Ishikawa (cell line): ENCODE measurements at regions not wholly inside any gene's neighbourhood (a gene's known extent, or its start where the extent isn't known, plus 50 kb on each side); places are given as distances from the start of the nearest gene placed in this dataset.

Source experiments
- CEBPB ChIP-seq: IDR thresholded peaks from 2 replicates; pipeline ENCODE4 v1.6.1; 2012
- CREB1 ChIP-seq: IDR thresholded peaks from 2 replicates; pipeline ENCODE4 v1.6.1; 2012; ENCODE audit warnings: low read depth
- EGR1 ChIP-seq: IDR thresholded peaks from 2 replicates; pipeline ENCODE4 v1.6.1; 2012
- EP300 ChIP-seq: IDR thresholded peaks from 2 replicates; pipeline ENCODE4 v1.6.1; 2012; ENCODE audit warnings: borderline replicate concordance
- FOXM1 ChIP-seq: IDR thresholded peaks from 2 replicates; pipeline ENCODE4 v1.6.1; 2012; ENCODE audit warnings: low read depth, borderline replicate concordance
- NFIC ChIP-seq: IDR thresholded peaks from 2 replicates; pipeline ENCODE4 v1.6.1; 2012
- RAD21 ChIP-seq: IDR thresholded peaks from 2 replicates; pipeline ENCODE4 v1.6.1; 2012; ENCODE audit warnings: low read depth
- REST ChIP-seq: IDR thresholded peaks from 2 replicates; pipeline ENCODE4 v1.6.1; 2012; ENCODE audit warnings: low read depth, mild to moderate bottlenecking
- TAF1 ChIP-seq: IDR thresholded peaks from 2 replicates; pipeline ENCODE4 v1.6.1; 2012; ENCODE audit warnings: low read depth, mild to moderate bottlenecking
- TCF12 ChIP-seq: IDR thresholded peaks from 2 replicates; pipeline ENCODE4 v1.6.1; 2012; ENCODE audit warnings: low read depth
- TEAD4 ChIP-seq: IDR thresholded peaks from 2 replicates; pipeline ENCODE4 v1.6.1; 2012
- YY1 ChIP-seq: IDR thresholded peaks from 2 replicates; pipeline ENCODE4 v1.6.1; 2012; ENCODE audit warnings: low read depth
- ZBTB7A ChIP-seq: IDR thresholded peaks from 2 replicates; pipeline ENCODE4 v1.6.1; 2012; ENCODE audit warnings: low read depth
- TF ChIP-seq, protein P1 (sequence below): IDR thresholded peaks from 2 replicates; pipeline ENCODE4 v1.6.1; 2012
- TF ChIP-seq, protein P2 (sequence below): IDR thresholded peaks from 2 replicates; pipeline ENCODE4 v1.6.1; 2012

- TF ChIP-seq REST (no peak), ZBTB7A (no peak), CREB1 (no peak), FOXM1 (no peak), NFIC (no peak), TAF1 (no peak), RAD21 (no peak), EGR1 (no peak), TCF12 (no peak), TEAD4 (no peak), EP300 (no peak)
- TF ChIP-seq, protein P1, sequence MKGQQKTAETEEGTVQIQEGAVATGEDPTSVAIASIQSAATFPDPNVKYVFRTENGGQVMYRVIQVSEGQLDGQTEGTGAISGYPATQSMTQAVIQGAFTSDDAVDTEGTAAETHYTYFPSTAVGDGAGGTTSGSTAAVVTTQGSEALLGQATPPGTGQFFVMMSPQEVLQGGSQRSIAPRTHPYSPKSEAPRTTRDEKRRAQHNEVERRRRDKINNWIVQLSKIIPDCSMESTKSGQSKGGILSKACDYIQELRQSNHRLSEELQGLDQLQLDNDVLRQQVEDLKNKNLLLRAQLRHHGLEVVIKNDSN: no peak
Measured at GRCh38 chr22:48370508-48371325, 1457.0 kb downstream of the BRD1 start.

- no peak for TF ChIP-seq NFIC
- no peak for TF ChIP-seq FOXM1
Measured at GRCh38 chr22:48369789-48370507, 1457.7 kb downstream of the BRD1 start.

DNA sequence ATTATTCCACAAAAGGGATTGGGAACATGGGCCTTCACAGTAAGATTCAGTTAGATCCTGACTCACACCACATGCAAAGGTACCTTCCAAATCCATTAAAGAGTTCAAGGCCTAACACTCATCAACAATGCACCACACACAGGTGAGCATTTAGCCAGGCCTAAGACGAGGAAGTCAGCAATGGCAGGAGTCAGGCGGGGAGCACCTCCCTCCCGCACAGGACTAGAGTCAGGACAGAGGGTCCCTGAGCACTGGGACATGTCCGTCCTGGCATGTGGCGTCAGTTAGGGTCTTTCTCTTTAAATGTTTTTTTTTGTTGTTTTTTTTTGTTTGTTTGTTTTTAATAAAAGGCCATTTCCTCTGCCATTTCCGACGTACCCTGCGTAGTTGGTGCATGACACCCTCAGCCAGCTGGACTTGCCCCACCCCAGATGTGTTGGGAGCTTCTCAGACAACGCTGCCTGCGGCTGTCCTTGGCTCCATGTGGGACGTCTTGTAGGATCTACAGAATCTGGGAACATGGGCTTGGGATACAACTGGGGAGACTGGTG is 1458.6 kb downstream of the BRD1 start:
- no peak for TF ChIP-seq TAF1
- TF ChIP-seq REST: no peak
- no peak for TF ChIP-seq RAD21
- TF ChIP-seq, protein P1: no peak
- TF ChIP-seq CREB1: no peak
- no peak for TF ChIP-seq YY1
- TF ChIP-seq EP300: no peak
- TF ChIP-seq ZBTB7A: no peak
- no peak for TF ChIP-seq TCF12
- no peak for TF ChIP-seq EGR1
- TF ChIP-seq, protein P2, sequence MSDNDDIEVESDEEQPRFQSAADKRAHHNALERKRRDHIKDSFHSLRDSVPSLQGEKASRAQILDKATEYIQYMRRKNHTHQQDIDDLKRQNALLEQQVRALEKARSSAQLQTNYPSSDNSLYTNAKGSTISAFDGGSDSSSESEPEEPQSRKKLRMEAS: no peak
- no peak for TF ChIP-seq TEAD4
- no peak for TF ChIP-seq NFIC

GRCh38 chr22:48367731-48368130 is 1459.9 kb downstream of the BRD1 start:
- TF ChIP-seq NFIC (no peak), TEAD4 (no peak), CREB1 (no peak), RAD21 (no peak), YY1 (no peak), TAF1 (no peak), CEBPB (no peak), EGR1 (no peak), REST (no peak), FOXM1 (no peak), ZBTB7A (no peak), EP300 (no peak), TCF12 (no peak)
- TF ChIP-seq, protein P1: no peak
- TF ChIP-seq, protein P2: no peak
